ENCODE measurements at regions not wholly inside any gene's neighbourhood (a gene's known extent, or its start where the extent isn't known, plus 50 kb on each side); places are given as distances from the start of the nearest gene placed in this dataset.

- no peak for TF ChIP-seq CTCF (conservative IDR thresholded peaks at IDR 0.05)
- H3K27ac ChIP-seq: no peak overlapping the region
Observed at GRCh38 chr9:102072059-102072764, 333.8 kb upstream of the GRIN3A start.

- no peak for TF ChIP-seq CTCF (conservative IDR thresholded peaks at IDR 0.05)
Observed at GRCh38 chr9:102069969-102070368, 331.5 kb upstream of the GRIN3A start.

GRCh38 chr9:102054811-102055210, 316.4 kb upstream of the GRIN3A start:
- peak overlapping the region; percentile 52 for H3K27ac ChIP-seq
- no peak for TF ChIP-seq CTCF (conservative IDR thresholded peaks at IDR 0.05)

More at GRCh38 chr9:102069969-102070368, 331.5 kb upstream of the GRIN3A start:
- H3K27ac ChIP-seq: no peak overlapping the region

- no peak for TF ChIP-seq CTCF (conservative IDR thresholded peaks at IDR 0.05)
- H3K27ac ChIP-seq: no peak overlapping the region
Observed at GRCh38 chr9:102049586-102050246, 311.3 kb upstream of the GRIN3A start.

- H3K27ac ChIP-seq: no peak overlapping the region
- TF ChIP-seq CTCF (conservative IDR thresholded peaks at IDR 0.05): no peak
Observed at GRCh38 chr9:102047549-102047948, 309.1 kb upstream of the GRIN3A start.

GRCh38 chr9:102044133-102044532, 305.7 kb upstream of the GRIN3A start:
- TF ChIP-seq CTCF (conservative IDR thresholded peaks at IDR 0.05): no peak
- no peak overlapping the region for H3K27ac ChIP-seq

- no peak for TF ChIP-seq CTCF (conservative IDR thresholded peaks at IDR 0.05)
- H3K27ac ChIP-seq: no peak overlapping the region
Observed at GRCh38 chr9:102038006-102038405, 299.6 kb upstream of the GRIN3A start.
